GM19438 (cell line): ENCODE measurements at regions not wholly inside any gene's neighbourhood (a gene's known extent, or its start where the extent isn't known, plus 50 kb on each side); places are given as distances from the start of the nearest gene placed in this dataset.
"Not testable (repeated sequence)": the region's sequence is repeated elsewhere in the genome, so short reads cannot be mapped to it uniquely, and the experiment has no call there.

ENCODE experiments used
- ATAC-seq: cut with Tn5 transposase; IDR thresholded peaks from one replicate; pipeline ENCODE4 v1.9.1; 2021; ENCODE audit warnings: low read depth; ENCODE audit not compliant: unreplicated experiment

DNA sequence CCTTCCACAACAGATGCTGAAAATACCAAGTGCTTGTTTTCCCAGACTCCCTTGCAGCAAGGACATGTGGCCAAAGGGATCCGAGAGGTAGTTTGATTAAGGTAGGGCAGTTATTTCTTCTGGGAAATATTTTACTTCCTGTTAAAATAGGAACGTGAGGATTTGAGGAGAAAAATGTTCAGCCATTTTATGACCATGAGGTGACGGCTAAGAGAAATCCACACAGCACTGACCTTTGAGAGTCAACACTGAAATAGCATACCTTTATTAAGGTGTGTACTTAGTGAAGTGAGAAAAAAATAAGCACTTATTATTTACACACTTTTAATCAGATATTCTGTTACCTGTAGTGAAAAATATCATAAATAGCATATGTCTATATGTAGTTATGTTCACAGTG, 133.9 kb downstream of the PPP1R3A start:
- ATAC-seq: no peak

DNA sequence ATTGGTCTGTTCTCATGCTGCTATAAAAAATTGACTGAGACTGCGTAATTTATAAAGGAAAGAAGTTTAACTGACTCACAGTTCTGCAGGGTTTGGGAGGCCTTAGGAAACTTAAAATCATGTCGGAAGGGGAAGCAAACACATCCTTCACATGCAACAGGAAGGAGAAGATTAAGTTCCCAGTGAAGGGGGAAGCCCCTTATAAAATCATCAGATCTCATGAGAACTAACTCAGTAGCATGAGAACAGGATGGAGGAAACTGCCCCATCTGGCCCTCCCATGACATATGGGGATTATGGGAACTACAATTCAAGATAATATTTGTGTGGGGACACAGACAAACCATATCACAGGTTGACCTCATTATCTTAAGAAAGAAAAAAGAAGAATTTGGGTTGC, 134.5 kb downstream of the PPP1R3A start:
- peak; percentile 64 for ATAC-seq

DNA sequence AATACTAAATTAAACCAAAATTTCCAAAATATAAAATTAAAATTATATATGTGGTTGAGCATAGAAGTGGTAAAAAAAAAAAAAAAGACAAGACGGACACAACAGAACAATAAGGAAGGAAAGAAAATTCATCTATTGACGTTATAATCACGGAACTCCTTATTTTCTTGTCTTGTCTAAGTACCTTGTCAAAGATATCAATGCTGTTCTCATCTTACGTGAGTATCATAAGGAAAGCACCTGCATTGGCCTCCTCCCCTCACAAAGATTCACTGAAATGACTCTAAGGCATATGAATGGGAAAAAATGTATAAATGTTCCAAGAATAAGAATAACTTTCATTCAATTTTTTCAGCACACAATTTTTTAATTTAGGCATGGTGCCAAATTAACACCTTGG, 135.4 kb downstream of the PPP1R3A start:
- ATAC-seq: no peak

- no peak for ATAC-seq
Measured at GRCh38 chr7:113775804-113776203, 143.0 kb downstream of the PPP1R3A start.

GRCh38 chr7:113775401-113775800, 143.4 kb downstream of the PPP1R3A start:
- ATAC-seq: no peak

DNA sequence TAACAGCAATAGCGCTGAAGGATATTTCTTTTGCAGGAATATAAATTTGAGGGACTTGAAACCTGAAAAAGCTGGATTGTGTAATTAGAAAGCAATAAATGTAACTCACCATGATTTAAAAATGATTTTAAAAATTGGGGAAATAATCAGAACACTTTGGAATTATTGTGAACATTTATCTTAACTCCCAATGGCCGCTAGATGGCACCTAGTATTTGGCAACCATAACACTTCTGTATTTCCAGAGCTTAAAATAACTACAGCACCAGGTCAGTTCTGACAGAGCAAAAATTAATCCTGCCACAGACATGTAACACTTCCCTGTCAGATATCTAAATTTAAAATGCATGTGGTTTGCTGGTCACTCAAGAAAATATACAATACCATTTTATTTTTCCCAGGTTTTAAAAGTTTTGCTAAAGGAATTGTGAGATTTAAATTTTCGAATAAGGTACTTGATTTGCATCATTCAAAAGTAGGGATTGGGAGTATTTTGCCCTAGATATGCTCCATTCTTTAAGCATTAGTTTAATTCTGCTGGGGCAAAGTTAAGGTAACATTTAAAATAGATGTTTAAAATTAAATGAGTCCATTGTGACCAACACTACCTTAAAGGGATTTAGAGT, 144.5 kb downstream of the PPP1R3A start:
- ATAC-seq: no peak

DNA sequence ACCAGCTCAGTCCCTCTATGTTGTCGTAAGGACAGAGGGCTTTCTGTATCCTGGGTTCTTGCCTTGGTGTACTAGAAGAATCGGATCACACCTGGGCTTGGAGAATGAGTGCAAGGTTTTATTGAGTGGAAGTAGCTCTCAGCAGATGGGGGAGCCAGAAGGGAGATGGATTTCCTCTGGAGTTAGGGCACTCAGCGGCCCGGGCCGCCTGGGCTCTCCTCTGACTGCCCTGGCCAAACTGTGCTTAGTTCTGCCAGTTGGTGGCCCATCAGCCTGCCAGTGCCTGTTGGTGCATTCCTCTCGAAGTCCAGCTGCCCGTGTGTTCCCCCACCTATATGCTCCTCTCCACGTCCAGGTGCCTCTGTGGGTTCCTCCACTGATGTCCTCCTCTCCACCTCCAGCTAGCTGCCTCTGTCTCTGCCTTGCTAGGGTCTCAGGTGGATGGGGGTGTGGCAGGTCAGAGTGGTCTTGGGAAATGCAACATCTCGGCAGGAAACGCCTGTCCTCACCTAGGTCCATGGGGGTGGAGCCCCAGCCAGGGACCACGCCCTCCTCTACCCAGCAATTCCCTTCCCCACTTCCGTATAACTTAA, 148.6 kb downstream of the PPP1R3A start:
- ATAC-seq: no peak

DNA sequence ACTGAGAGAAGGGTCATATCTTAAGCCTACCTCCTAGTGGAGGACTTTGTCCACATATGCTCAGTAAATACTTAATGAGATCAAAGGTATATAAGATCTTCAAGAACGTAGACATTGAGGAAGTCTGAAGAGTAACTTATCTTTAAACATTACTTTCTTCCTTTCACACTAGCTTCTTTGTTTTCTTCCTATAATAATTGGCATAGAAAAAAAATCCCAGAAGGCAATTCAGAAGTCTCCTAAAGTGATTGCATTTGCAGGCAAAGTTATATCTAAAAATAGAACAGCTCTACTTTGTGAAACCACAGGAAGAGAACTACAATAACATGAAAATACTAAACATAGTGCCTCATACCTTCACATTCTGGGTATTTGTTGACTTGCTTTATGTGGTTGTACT, 150.4 kb downstream of the PPP1R3A start:
- no peak for ATAC-seq

GRCh38 chr7:113764401-113765035, 154.3 kb downstream of the PPP1R3A start:
- ATAC-seq: no peak

- no peak for ATAC-seq
Measured at GRCh38 chr7:113763226-113763625, 155.6 kb downstream of the PPP1R3A start.

GRCh38 chr7:113756250-113756649, 162.6 kb downstream of the PPP1R3A start:
- ATAC-seq: no peak

GRCh38 chr7:113752689-113753088, 166.1 kb downstream of the PPP1R3A start:
- no peak for ATAC-seq

DNA sequence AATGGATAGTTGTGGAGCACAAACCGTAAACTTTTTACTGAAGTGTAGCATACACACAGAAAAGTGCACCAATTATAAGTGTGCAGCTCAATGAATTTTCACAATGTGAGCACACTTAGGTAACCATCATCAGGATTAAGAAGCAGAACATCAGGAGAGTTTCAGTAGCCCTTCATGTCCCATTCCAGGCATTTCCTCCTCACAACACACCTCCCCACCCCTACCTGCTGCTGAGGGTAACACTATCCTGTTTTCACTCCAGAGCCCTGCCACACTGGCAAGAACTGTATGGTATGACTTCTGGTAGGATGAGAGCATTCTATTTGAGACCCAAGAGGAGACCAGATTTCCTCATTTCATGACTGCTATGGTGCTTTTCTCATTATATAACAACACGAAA, 166.5 kb downstream of the PPP1R3A start:
- no peak for ATAC-seq

DNA sequence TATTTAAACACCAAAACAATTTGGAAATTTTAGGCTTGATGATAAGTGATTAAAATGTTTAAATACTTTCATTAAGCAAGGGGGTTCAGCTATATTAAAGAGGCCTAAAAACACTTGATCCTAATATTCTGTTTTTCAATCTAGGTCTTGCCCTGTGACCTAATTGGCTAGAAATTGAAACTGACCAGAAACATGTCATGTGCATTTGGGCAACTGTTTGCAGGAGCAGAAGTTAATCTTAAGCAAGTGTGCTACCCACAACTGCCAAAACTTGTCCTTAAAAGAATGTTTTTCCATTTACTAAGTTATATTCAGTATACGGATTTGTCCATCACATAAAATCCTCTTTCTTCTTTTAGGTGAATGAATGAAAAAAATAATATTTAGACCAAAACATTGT, 167.3 kb downstream of the PPP1R3A start:
- no peak for ATAC-seq

DNA sequence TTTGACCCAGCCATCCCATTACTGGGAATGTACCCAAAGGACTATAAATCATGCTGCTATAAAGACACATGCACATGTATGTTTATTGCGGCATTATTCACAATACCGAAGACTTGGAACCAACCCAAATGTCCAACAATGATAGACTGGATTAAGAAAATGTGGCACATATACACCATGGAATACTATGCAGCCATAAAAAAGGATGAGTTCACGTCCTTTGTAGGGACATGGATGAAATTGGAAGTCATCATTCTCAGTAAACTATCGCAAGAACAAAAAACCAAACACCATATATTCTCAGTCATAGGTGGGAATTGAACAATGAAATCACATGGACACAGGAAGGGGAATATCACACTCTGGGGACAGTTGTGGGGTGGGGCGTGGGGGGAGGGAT, 170.4 kb downstream of the PPP1R3A start:
- not testable (repeated sequence) for ATAC-seq

- not testable (repeated sequence) for ATAC-seq
Measured at GRCh38 chr7:113742946-113743431, 175.8 kb downstream of the PPP1R3A start.

- ATAC-seq: no peak
Measured at GRCh38 chr7:113742377-113742776, 176.4 kb downstream of the PPP1R3A start.

DNA sequence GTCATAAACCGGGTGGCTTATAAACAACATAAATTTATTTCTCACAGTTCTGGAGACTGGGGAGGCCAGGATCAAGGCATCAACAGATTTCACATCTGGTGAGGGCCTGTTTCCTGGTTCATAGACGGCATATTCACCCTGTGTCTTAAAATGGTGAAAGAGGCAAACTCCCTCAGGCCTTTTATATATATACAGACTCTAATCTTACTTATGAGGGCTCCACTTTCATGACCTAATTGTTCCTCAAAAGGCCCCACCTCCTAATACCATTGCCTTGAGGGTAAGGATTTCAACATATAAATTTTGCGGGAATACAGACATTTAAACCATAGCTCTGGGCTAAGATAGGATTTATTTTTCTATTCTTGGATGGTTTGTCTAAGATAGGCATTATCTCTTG, 187.2 kb downstream of the PPP1R3A start:
- ATAC-seq: no peak

GRCh38 chr7:113730309-113730955, 188.4 kb downstream of the PPP1R3A start:
- no peak for ATAC-seq

DNA sequence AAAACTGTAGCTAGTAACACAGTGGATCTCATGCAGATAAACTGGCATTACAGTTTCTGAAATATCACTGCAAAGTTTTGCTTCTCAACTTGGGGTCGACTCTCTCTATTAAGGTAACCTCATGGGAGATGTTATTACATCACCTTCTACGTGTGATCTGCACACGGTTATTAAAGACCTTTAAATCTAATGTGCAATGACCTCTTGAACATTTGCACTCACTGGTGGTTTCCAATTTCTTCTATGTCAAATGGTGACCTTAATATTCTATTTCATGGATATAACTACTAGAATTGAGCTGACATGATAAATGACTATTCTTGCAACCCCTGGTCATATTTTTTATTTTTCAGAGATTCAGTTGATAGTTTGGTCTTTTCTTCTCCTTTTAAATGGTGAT, 191.3 kb downstream of the PPP1R3A start:
- ATAC-seq: no peak

DNA sequence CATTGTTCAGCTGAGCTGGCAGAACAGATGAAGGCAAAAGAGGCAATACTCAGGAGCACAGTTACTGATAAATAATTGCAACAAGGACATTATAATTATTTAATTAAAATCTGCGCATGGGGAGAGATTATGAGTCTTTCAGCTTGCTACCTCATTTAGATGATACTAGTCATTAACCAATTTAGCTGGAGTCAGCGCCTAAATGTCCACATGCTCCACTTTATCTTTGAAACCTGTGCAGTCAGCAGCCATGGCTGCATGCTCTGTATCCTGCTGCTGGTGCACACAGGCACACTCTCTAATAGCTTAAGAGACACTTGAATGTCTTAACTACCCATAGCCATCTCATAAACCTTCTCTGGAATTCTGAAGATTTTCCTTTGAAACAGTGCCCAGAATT, 196.8 kb downstream of the PPP1R3A start:
- no peak for ATAC-seq

GRCh38 chr7:113717739-113718138, 201.1 kb downstream of the PPP1R3A start:
- ATAC-seq: no peak
